Duodenal mucosa (tissue), 2 donors: ENCODE measurements at regions not wholly inside any gene's neighbourhood (a gene's known extent, or its start where the extent isn't known, plus 50 kb on each side); places are given as distances from the start of the nearest gene placed in this dataset.
"Not testable (repeated sequence)": the region's sequence is repeated elsewhere in the genome, so short reads cannot be mapped to it uniquely, and the experiment has no call there.

Source experiments
- H3K27ac ChIP-seq: one replicate; pipeline ENCODE4 v1.7.0; 2013; ENCODE audit warnings: low read depth, low read length
- H3K27me3 ChIP-seq, 2 donors: one replicate each; pipeline ENCODE4 v1.7.0; 2013; ENCODE audit warnings: low read length in 2 of 2, control low read depth in 1 of 2; ENCODE audit not compliant: insufficient read depth in 2 of 2, control insufficient read depth in 1 of 2
- H3K36me3 ChIP-seq, 2 donors: one replicate each; pipeline ENCODE4 v1.7.0; 2013; ENCODE audit warnings: low read length in 2 of 2, control low read depth in 1 of 2; ENCODE audit not compliant: insufficient read depth in 2 of 2, control insufficient read depth in 1 of 2
- H3K4me1 ChIP-seq, 2 donors: one replicate each; pipeline ENCODE4 v1.7.0; 2013; ENCODE audit warnings: low read length in 2 of 2, control low read depth in 1 of 2; ENCODE audit not compliant: insufficient read depth in 2 of 2, control insufficient read depth in 1 of 2
- H3K4me3 ChIP-seq, 2 donors: one replicate each; pipeline ENCODE4 v1.7.0; 2013; ENCODE audit warnings: low read length in 2 of 2, low read depth in 1 of 2
- H3K9ac ChIP-seq, 2 donors: one replicate each; pipeline ENCODE4 v1.7.0; 2013; ENCODE audit warnings: low read length in 2 of 2, low read depth in 1 of 2
- H3K9me3 ChIP-seq, 2 donors: one replicate each; pipeline ENCODE4 v1.7.0; 2013; ENCODE audit warnings: low read length in 2 of 2, control low read depth in 1 of 2; ENCODE audit not compliant: control insufficient read depth in 1 of 2

GRCh38 chr13:104493502-104493901 lies 1427.3 kb upstream of the SLC10A2 start:
- H3K4me1 ChIP-seq, H3K9ac ChIP-seq, H3K27me3 ChIP-seq, H3K36me3 ChIP-seq, H3K9me3 ChIP-seq, H3K27ac ChIP-seq, H3K4me3 ChIP-seq: not testable (repeated sequence)

GRCh38 chr13:104491916-104492315 lies 1425.7 kb upstream of the SLC10A2 start:
- Histone ChIP-seq H3K36me3 (no peaks in the 10 kb centered on the region), H3K9me3 (no peaks in the 10 kb centered on the region), H3K4me3 (no peak overlapping the region), H3K4me1 (no peaks in the 10 kb centered on the region), H3K9ac (no peak overlapping the region), H3K27me3 (no peaks in the 10 kb centered on the region), H3K27ac (no peak overlapping the region)

- Histone ChIP-seq H3K27ac (no peak overlapping the region), H3K36me3 (no peaks in the 10 kb centered on the region), H3K9ac (no peak overlapping the region), H3K9me3 (no peaks in the 10 kb centered on the region), H3K27me3 (no peaks in the 10 kb centered on the region), H3K4me3 (no peak overlapping the region), H3K4me1 (no peaks in the 10 kb centered on the region)
These were observed 1420.8 kb upstream of the SLC10A2 start for GRCh38 chr13:104487006-104487405.

- no peaks in the 10 kb centered on the region for H3K9me3 ChIP-seq
- no peaks in the 10 kb centered on the region for H3K36me3 ChIP-seq
- H3K4me1 ChIP-seq, result no peaks in the 10 kb centered on the region
- H3K9ac ChIP-seq, result no peak overlapping the region
- H3K27me3 ChIP-seq, result no peaks in the 10 kb centered on the region
- no peak overlapping the region for H3K4me3 ChIP-seq
- no peak overlapping the region for H3K27ac ChIP-seq
These were observed 1419.4 kb upstream of the SLC10A2 start for GRCh38 chr13:104485571-104485970.

- H3K9ac ChIP-seq, result no peak overlapping the region
- no peaks in the 10 kb centered on the region for H3K27me3 ChIP-seq
- H3K27ac ChIP-seq, result no peak overlapping the region
- H3K4me3 ChIP-seq, result no peak overlapping the region
- H3K36me3 ChIP-seq, result no peaks in the 10 kb centered on the region
- H3K9me3 ChIP-seq, result no peaks in the 10 kb centered on the region
- H3K4me1 ChIP-seq, result no peaks in the 10 kb centered on the region
These were observed 1417.4 kb upstream of the SLC10A2 start for GRCh38 chr13:104483631-104484030.

GRCh38 chr13:104477261-104477660 lies 1411.0 kb upstream of the SLC10A2 start:
- Histone ChIP-seq H3K27ac (no peak overlapping the region), H3K27me3 (no peaks in the 10 kb centered on the region), H3K9ac (no peak overlapping the region), H3K4me1 (no peaks in the 10 kb centered on the region), H3K36me3 (no peaks in the 10 kb centered on the region), H3K4me3 (no peak overlapping the region), H3K9me3 (peaks cover 0 to 2% of the 10 kb centered on the region in 2 donors)

- Histone ChIP-seq H3K4me3 (no peak overlapping the region), H3K9ac (no peak overlapping the region), H3K36me3 (no peaks in the 10 kb centered on the region), H3K4me1 (no peaks in the 10 kb centered on the region), H3K9me3 (peaks cover 0 to 2% of the 10 kb centered on the region in 2 donors), H3K27ac (no peak overlapping the region), H3K27me3 (no peaks in the 10 kb centered on the region)
These were observed 1407.7 kb upstream of the SLC10A2 start for GRCh38 chr13:104473936-104474335.

- H3K9me3 ChIP-seq, result no peaks in the 10 kb centered on the region
- H3K4me1 ChIP-seq, result no peaks in the 10 kb centered on the region
- no peak overlapping the region for H3K27ac ChIP-seq
- H3K9ac ChIP-seq, result no peak overlapping the region
- H3K4me3 ChIP-seq, result no peak overlapping the region
- no peaks in the 10 kb centered on the region for H3K27me3 ChIP-seq
- H3K36me3 ChIP-seq, result no peaks in the 10 kb centered on the region
These were observed 1399.8 kb upstream of the SLC10A2 start for GRCh38 chr13:104466016-104466415.

GRCh38 chr13:104461049-104461448 lies 1394.8 kb upstream of the SLC10A2 start:
- H3K27ac ChIP-seq, result no peak overlapping the region
- no peak overlapping the region for H3K4me3 ChIP-seq
- H3K27me3 ChIP-seq, result no peaks in the 10 kb centered on the region
- H3K9ac ChIP-seq, result no peak overlapping the region
- no peaks in the 10 kb centered on the region for H3K9me3 ChIP-seq
- no peaks in the 10 kb centered on the region for H3K36me3 ChIP-seq
- H3K4me1 ChIP-seq, result no peaks in the 10 kb centered on the region

- Histone ChIP-seq H3K9ac (no peak overlapping the region), H3K4me3 (no peak overlapping the region), H3K9me3 (no peaks in the 10 kb centered on the region), H3K4me1 (no peaks in the 10 kb centered on the region), H3K27me3 (no peaks in the 10 kb centered on the region), H3K27ac (no peak overlapping the region), H3K36me3 (no peaks in the 10 kb centered on the region)
These were observed 1394.3 kb upstream of the SLC10A2 start for GRCh38 chr13:104460554-104460953.

GRCh38 chr13:104450006-104450405 lies 1383.8 kb upstream of the SLC10A2 start:
- Histone ChIP-seq H3K4me1 (no peaks in the 10 kb centered on the region), H3K9me3 (peaks cover 0 to 14% of the 10 kb centered on the region in 2 donors), H3K9ac (no peak overlapping the region), H3K4me3 (no peak overlapping the region), H3K36me3 (no peaks in the 10 kb centered on the region), H3K27me3 (no peaks in the 10 kb centered on the region), H3K27ac (no peak overlapping the region)
